GM23248 (cell line): ENCODE measurements at regions not wholly inside any gene's neighbourhood (a gene's known extent, or its start where the extent isn't known, plus 50 kb on each side); places are given as distances from the start of the nearest gene placed in this dataset.

Source experiments
- DNase-seq: peaks from one replicate; pipeline ENCODE4 v3.0.0-alpha.2; 2015
- H2AFZ ChIP-seq: fragments of 200-600 bp; sonication (generic); 2 replicates; pipeline ENCODE4 v1.6.1; 2016; ENCODE audit warnings: antibody characterized with exemption
- H3F3A ChIP-seq: fragments of 200-600 bp; sonication (generic); 2 replicates; pipeline ENCODE4 v1.6.1; 2016; ENCODE audit warnings: mild to moderate bottlenecking, antibody characterized with exemption, mixed run types; ENCODE audit not compliant: insufficient read depth
- H3K27ac ChIP-seq: fragments of 200-600 bp; sonication (generic); 2 replicates; pipeline ENCODE4 v1.5.1; 2016; ENCODE audit warnings: mild to moderate bottlenecking
- H3K27me3 ChIP-seq: fragments of 200-600 bp; sonication (generic); replicated peaks from 2 replicates; pipeline ENCODE4 v1.6.1; 2016; ENCODE audit warnings: mild to moderate bottlenecking; ENCODE audit not compliant: insufficient read depth
- H3K36me3 ChIP-seq: fragments of 200-600 bp; sonication (generic); 2 replicates; pipeline ENCODE4 v1.6.1; 2016; ENCODE audit warnings: low read depth, mild to moderate bottlenecking
- H3K4me1 ChIP-seq: fragments of 200-600 bp; sonication (generic); 2 replicates; pipeline ENCODE4 v1.6.1; 2016; ENCODE audit warnings: mild to moderate bottlenecking; ENCODE audit not compliant: insufficient read depth
- H3K4me2 ChIP-seq: fragments of 200-600 bp; sonication (generic); one replicate; pipeline ENCODE4 v1.6.1; 2016; ENCODE audit warnings: mild to moderate bottlenecking; ENCODE audit not compliant: unreplicated experiment
- H3K4me3 ChIP-seq: fragments of 200-600 bp; sonication (generic); 2 replicates; pipeline ENCODE4 v1.5.1; 2016; ENCODE audit warnings: mild to moderate bottlenecking
- H3K79me2 ChIP-seq: fragments of 200-600 bp; sonication (generic); 2 replicates; pipeline ENCODE4 v1.6.1; 2016; ENCODE audit warnings: mild to moderate bottlenecking; ENCODE audit not compliant: insufficient read depth
- H3K9ac ChIP-seq: fragments of 200-600 bp; sonication (generic); 2 replicates; pipeline ENCODE4 v1.6.1; 2016; ENCODE audit warnings: mild to moderate bottlenecking
- H3K9me2 ChIP-seq: fragments of 200-600 bp; sonication (generic); 2 replicates; pipeline ENCODE4 v1.6.1; 2016; ENCODE audit warnings: mixed run types, mild to moderate bottlenecking, moderate library complexity; ENCODE audit not compliant: insufficient read depth
- H3K9me3 ChIP-seq: fragments of 200-600 bp; sonication (generic); one replicate; pipeline ENCODE4 v1.6.1; 2017; ENCODE audit warnings: low read depth
- H4K20me1 ChIP-seq: fragments of 200-600 bp; sonication (generic); 2 replicates; pipeline ENCODE4 v1.6.0; 2016; ENCODE audit not compliant: insufficient read depth
- EZH2 ChIP-seq: fragments of 200-600 bp; sonication (generic); IDR thresholded peaks from 2 replicates; pipeline ENCODE4 v1.6.1; 2018; ENCODE audit warnings: antibody characterized with exemption, mild to moderate bottlenecking; ENCODE audit not compliant: insufficient read depth, poor library complexity, severe bottlenecking
- EZH2phosphoT487 ChIP-seq: fragments of 200-600 bp; sonication (generic); IDR thresholded peaks from 2 replicates; pipeline ENCODE4 v1.6.1; 2018; ENCODE audit warnings: antibody characterized with exemption, moderate library complexity, mild to moderate bottlenecking, low read depth; ENCODE audit not compliant: insufficient read depth
- WGBS, 2 experiments: methylation state at CpG; one replicate each; pipeline ENCODE4 v1.1.6; 2015 to 2017; ENCODE audit warnings: low lambda C conversion rate in 2 of 2, low coverage in 1 of 2; ENCODE audit errors: missing lambda C conversion rate in 2 of 2; 5-methylcytosine and 5-hydroxymethylcytosine counted together
- in situ Hi-C: fragments of 300-500 bp; cut with MboI; formaldehyde crosslinking; loops from 2 replicates; pipeline ENCODE4 v1.15.0; 2020

DNA sequence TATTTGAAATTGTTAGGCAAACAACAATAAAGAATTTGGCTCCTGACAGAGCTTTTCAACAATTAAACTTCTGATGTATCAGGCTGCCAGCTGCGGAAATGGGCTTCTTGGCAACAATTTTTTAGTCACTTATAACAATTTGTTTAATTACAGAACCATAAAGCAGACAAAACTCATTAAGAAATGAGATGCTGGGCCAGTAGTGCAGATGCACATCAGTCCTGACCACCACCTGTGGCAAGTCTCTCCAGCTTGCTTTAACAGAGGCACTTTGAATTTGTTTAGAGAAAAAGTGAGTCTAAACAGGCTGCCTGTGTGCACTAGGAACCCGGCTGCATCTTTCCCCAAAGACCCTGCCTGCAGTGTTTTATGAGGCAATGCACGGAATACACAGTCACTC lies 1124.4 kb downstream of the NXPH1 start:
- no peaks in the 10 kb centered on the region for H3K4me1 ChIP-seq
- 2 to 5% methylated on average over 3 of the region's 3 CpGs for WGBS, 2 experiments
- H3K79me2 ChIP-seq, result no peaks in the 10 kb centered on the region
- no peaks in the 10 kb centered on the region for H3K36me3 ChIP-seq
- no peaks in the 10 kb centered on the region for H4K20me1 ChIP-seq
- H3K27me3 ChIP-seq, result no peaks in the 10 kb centered on the region
- in situ Hi-C loops, result no loop called here
- no peak for TF ChIP-seq EZH2
- no peak for TF ChIP-seq EZH2phosphoT487
- no peak for DNase-seq
- no peak overlapping the region for H2AFZ ChIP-seq
- H3K9me2 ChIP-seq, result no peaks in the 10 kb centered on the region
- H3K9ac ChIP-seq, result no peak overlapping the region
- H3K9me3 ChIP-seq, result no peaks in the 10 kb centered on the region
- no peaks in the 10 kb centered on the region for H3F3A ChIP-seq
- H3K4me3 ChIP-seq, result no peak overlapping the region
- no peak overlapping the region for H3K4me2 ChIP-seq
- H3K27ac ChIP-seq, result no peak overlapping the region

DNA sequence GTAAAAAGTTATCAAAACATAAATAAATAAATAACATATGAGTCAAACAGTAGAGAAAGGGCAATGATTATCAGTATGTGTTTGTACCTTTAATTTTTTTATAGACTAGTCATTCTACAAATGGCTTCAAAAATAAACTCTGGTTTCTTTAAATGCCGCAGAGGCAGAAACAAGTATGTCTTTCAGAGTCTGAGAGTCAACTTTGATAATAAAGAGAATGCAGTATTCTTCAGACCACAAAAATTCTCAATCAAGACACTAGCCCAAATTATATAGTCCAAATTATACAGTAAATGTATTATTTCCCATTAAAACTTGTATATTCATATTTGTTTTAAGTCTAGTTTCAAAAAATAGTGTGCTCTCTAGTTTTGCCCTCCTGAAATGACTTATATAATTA lies 1142.3 kb downstream of the NXPH1 start:
- in situ Hi-C loops, result no loop called here
- DNase-seq, result no peak
- TF ChIP-seq EZH2, result no peak
- no peak for TF ChIP-seq EZH2phosphoT487

GRCh38 chr7:9582824-9583223 lies 1149.4 kb downstream of the NXPH1 start:
- Histone ChIP-seq H3K27me3 (no peaks in the 10 kb centered on the region), H3K9ac (no peak overlapping the region), H3K27ac (no peak overlapping the region), H3K4me1 (no peaks in the 10 kb centered on the region), H3K79me2 (no peaks in the 10 kb centered on the region), H3K4me2 (no peak overlapping the region), H3F3A (no peaks in the 10 kb centered on the region), H3K9me3 (no peaks in the 10 kb centered on the region), H3K36me3 (no peaks in the 10 kb centered on the region), H3K9me2 (no peaks in the 10 kb centered on the region), H4K20me1 (no peaks in the 10 kb centered on the region), H3K4me3 (no peak overlapping the region), H2AFZ (no peak overlapping the region)
- no peak for DNase-seq
- in situ Hi-C loops, result no loop called here
- no peak for TF ChIP-seq EZH2
- 5 to 13% methylated on average over 2 of the region's 2 CpGs for WGBS, 2 experiments

More for the DNA sequence above, 1142.3 kb downstream of the NXPH1 start:
- H3K4me3 ChIP-seq, result no peak overlapping the region
- H3F3A ChIP-seq, result no peaks in the 10 kb centered on the region
- H3K4me2 ChIP-seq, result no peak overlapping the region
- H3K36me3 ChIP-seq, result 0 out of 2 replicates have a peak, but pooled peaks cover 5% of the 10 kb centered on the region
- H3K79me2 ChIP-seq, result no peaks in the 10 kb centered on the region
- H3K9ac ChIP-seq, result no peak overlapping the region
- no peak overlapping the region for H2AFZ ChIP-seq
- WGBS, 2 experiments, result 30 to 40% methylated on average over 1 of the region's 1 CpG
- no peaks in the 10 kb centered on the region for H4K20me1 ChIP-seq
- H3K27ac ChIP-seq, result no peak overlapping the region
- H3K27me3 ChIP-seq, result no peaks in the 10 kb centered on the region
- no peaks in the 10 kb centered on the region for H3K4me1 ChIP-seq
- H3K9me3 ChIP-seq, result no peaks in the 10 kb centered on the region
- no peaks in the 10 kb centered on the region for H3K9me2 ChIP-seq

- TF ChIP-seq EZH2phosphoT487 (no peak), EZH2 (no peak)
- no peaks in the 10 kb centered on the region; the same call in 1 of the 2 replicates for H4K20me1 ChIP-seq
- no peaks in the 10 kb centered on the region for H3K36me3 ChIP-seq
- H3K79me2 ChIP-seq, result no peaks in the 10 kb centered on the region
- H3K9me3 ChIP-seq, result no peaks in the 10 kb centered on the region
- H3K9me2 ChIP-seq, result no peaks in the 10 kb centered on the region
- H3K4me1 ChIP-seq, result no peaks in the 10 kb centered on the region
- H3K4me3 ChIP-seq, result no peak overlapping the region
- no peak overlapping the region for H3K9ac ChIP-seq
- no peaks in the 10 kb centered on the region for H3K27me3 ChIP-seq
- H3K4me2 ChIP-seq, result no peak overlapping the region
- no peak overlapping the region for H3K27ac ChIP-seq
- no peaks in the 10 kb centered on the region for H3F3A ChIP-seq
- in situ Hi-C loops, result no loop called here
- no peak for DNase-seq
- 0 to 5% methylated on average over 2 of the region's 2 CpGs for WGBS, 2 experiments
- H2AFZ ChIP-seq, result no peak overlapping the region
These were observed 1165.0 kb downstream of the NXPH1 start for GRCh38 chr7:9598411-9598810.

- no peaks in the 10 kb centered on the region for H3K9me3 ChIP-seq
- H3K4me3 ChIP-seq, result no peak overlapping the region
- TF ChIP-seq EZH2, result no peak
- TF ChIP-seq EZH2phosphoT487, result no peak
- H3K4me1 ChIP-seq, result no peaks in the 10 kb centered on the region
- DNase-seq, result no peak
- no peaks in the 10 kb centered on the region for H3K36me3 ChIP-seq
- no peaks in the 10 kb centered on the region; the same call in 1 of the 2 replicates for H4K20me1 ChIP-seq
- no peaks in the 10 kb centered on the region for H3F3A ChIP-seq
- in situ Hi-C loops, result no loop called here
- no peaks in the 10 kb centered on the region for H3K9me2 ChIP-seq
- H3K4me2 ChIP-seq, result no peak overlapping the region
- no peaks in the 10 kb centered on the region for H3K79me2 ChIP-seq
- H2AFZ ChIP-seq, result no peak overlapping the region
- H3K9ac ChIP-seq, result no peak overlapping the region
- WGBS, 2 experiments, result 56 to 59% methylated on average over 2 of the region's 2 CpGs
- no peak overlapping the region for H3K27ac ChIP-seq
- H3K27me3 ChIP-seq, result no peaks in the 10 kb centered on the region
These were observed 1167.6 kb downstream of the NXPH1 start for GRCh38 chr7:9600974-9601373.
